Pulmonary artery endothelial cell (primary cell): ENCODE measurements at regions not wholly inside any gene's neighbourhood (a gene's known extent, or its start where the extent isn't known, plus 50 kb on each side); places are given as distances from the start of the nearest gene placed in this dataset.
"Not testable (repeated sequence)": the region's sequence is repeated elsewhere in the genome, so short reads cannot be mapped to it uniquely, and the experiment has no call there.

Experiments
- DNase-seq: peaks from one replicate; pipeline ENCODE4 v3.0.0-alpha.2; 2011; ENCODE audit warnings: low read depth, low spot score

GRCh38 chr19:28332351-28332750 lies 880.6 kb downstream of the UQCRFS1 start:
- DNase-seq: no peak

DNA sequence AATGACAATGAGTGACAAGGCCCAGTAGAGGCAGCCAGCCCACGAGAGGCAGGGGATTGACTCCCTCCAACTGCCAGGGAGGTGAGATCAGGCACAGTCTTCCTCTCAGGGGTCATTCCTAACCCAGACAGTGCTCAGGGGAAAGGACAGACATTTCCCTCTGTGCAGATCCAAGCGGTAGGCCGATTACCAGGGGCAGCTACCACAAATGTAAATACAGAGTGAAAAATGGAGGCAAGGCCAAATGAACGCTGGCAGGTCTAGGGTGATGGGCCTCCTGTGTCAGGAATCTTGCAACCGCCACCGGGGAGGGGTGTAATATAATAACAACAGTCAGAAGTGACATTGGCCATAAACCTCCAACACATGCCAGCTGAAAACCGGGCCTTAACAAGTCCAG lies 881.4 kb downstream of the UQCRFS1 start:
- DNase-seq: no peak

- peak; percentile 67 for DNase-seq
These were observed 882.1 kb downstream of the UQCRFS1 start for GRCh38 chr19:28330831-28331230.

DNA sequence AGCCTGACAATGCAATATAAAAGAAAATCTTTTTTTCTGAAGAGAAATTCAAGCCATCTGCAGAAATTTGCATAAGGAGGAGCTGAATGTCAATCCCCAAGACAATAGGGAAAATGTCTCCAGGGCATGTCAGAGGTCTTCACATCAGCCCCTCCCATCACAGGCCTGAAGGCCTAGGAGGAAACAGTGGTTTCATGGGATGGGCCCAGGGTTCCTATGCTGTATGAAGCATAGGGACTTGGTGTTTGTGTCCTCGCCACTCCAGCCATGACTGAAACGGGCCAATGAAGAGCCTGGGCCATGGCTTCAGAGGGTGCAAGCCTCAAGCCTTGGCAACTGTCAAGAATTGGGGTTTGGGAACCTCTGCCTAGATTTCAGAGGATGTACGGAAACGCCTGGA lies 883.5 kb downstream of the UQCRFS1 start:
- DNase-seq: no peak

GRCh38 chr19:28327905-28328304 lies 885.0 kb downstream of the UQCRFS1 start:
- DNase-seq: no peak

DNA sequence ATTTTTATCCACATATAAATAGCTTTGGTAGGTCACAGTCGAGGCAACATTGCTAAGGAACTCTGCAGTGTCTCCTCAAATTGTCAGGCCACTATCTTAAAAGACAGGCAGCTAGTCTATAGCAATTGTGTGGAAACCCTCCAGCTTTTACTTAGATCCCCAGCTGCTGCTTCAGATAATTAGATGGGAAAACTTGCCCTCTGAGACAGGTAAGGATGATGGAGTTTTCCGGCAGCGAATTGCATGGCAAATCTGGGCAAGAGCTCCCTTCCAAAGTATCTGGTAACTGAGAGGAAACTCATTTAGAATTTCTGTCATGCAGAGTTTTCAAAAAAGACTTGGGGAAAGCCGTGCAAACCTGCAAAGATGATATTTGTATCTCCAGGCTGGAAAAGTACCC lies 886.2 kb downstream of the UQCRFS1 start:
- no peak for DNase-seq

GRCh38 chr19:28324275-28325060 lies 888.5 kb downstream of the UQCRFS1 start:
- no peak for DNase-seq

DNA sequence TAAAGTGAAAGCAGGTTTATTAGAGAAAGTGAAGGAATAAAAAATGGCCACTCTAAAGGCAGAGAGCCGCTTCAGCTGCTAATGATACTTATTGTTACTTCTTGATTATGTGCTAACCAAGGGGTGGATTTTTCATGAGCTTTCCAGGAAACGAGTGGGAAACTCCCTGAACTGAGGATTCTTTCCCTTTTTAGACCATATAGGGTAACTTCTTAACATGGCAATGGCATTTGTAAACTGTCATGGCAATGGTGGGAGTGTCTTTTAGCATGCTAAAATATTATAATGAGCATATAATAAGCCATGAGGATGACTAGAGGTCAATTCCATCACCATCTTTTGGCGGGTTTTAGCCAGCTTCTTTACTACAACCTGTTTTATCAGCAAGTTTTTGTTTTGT lies 890.0 kb downstream of the UQCRFS1 start:
- DNase-seq: no peak

DNA sequence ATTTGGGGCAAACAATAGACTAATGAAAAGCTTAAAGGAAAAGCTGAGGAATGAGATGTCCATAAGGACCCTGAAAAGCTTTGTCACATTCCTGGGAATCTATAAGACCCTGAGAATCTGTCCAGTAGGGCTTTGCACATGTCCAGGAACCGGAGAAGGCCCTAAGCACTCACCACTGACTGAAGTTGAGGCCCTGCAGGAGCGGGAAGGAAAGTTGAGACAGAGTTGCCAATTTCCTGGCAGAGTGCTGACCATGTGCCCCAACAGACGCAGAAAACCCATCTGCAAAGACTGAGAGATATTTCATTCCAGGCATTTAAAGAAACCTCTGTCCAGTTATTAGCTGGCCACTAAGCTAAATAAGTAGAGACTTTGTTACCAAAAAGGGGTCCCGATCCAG lies 890.5 kb downstream of the UQCRFS1 start:
- DNase-seq: no peak

DNA sequence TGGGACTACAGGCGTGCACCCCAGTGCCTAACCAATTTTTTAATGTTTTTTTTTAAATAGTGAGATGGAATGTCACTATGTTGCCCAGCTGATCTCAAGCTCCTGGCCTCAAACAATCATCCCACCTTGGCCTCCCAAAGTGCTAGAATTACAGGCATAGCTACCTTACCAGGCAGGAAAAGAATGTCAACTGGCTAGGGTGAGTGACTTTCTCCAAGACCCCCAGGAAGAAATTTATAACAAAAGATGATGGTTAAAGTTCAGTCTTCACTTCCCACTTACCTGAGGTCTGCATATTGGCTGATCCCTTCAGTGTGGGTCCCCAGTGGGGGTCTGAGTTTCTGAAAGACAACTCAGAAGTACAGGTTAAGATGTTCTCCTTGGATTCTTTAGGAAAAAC lies 893.0 kb downstream of the UQCRFS1 start:
- no peak for DNase-seq

DNA sequence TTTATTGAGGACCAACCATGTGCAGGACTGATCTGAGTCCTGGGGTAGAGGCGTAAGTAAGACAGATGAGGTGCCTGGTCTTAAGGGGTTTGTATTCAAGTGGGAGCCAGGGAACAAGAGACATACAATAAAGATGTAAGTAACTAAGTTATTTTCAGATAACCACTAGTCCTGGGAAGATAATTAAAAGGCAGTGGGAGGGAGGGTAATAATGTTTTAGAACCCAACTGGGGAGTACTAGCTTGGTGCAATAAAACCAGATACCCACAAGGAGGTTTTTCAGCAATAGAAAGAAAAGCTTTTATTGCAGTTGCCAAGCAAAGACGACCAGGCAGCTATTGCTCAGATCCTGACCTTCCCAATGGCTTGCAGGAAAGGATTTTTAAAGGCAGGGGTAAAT lies 893.7 kb downstream of the UQCRFS1 start:
- DNase-seq: no peak

DNA sequence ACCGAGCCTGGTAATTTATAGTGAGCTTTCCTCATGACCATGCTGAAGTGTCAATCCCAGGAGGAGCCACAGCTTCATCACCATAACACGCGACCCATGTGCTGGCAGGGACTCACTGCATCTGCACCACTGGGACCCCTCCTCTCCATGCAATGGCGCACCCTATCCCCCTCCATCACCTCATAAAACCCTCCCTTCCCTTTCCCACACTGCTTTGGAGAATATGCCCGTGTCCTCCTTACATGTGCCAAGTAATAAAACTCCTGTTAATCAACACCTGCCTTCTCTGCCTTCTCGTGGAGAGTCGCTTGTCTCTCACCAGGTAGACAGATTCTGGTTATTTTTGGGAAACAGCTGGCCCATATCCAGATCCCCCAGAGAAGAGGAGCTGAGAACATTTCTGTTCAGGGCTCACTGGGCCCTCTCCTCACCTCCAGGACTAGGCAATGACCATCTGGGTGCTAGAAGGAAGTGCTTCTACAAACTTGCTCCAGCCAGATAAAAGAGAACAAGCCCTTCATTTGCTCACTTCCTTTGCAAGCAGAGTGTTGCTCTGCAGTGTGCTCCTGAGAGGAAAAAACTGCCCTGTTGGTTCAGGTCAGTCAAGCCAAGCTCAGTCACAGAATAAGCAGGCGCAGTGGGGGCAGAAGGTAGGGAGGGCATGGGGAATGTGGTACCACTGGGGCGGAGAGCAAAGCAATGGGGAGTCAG lies 894.3 kb downstream of the UQCRFS1 start:
- no peak for DNase-seq

GRCh38 chr19:28316464-28316863 lies 896.5 kb downstream of the UQCRFS1 start:
- DNase-seq: no peak

GRCh38 chr19:28314756-28315155 lies 898.2 kb downstream of the UQCRFS1 start:
- no peak for DNase-seq

- DNase-seq: no peak
These were observed 898.7 kb downstream of the UQCRFS1 start for GRCh38 chr19:28314287-28314686.

DNA sequence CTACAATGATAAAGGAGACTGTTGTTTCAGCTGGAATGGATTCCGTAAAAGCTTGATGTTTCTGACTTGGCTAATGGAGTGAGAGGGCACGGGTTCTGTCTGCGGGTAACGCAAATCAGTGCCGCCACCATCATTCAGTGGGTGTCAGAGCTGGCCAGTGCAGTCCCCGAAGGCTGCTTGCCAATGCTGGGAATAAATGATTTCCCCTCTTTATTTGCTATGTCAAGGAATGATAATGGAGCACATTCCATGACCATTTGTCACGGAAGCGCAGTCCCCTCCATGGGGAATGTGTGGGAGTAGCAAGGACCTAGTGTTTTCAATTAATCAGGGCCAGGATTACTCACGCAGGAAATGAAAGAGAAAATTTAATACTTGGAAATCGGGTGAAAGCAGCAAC lies 899.3 kb downstream of the UQCRFS1 start:
- peak; percentile 60 for DNase-seq

DNA sequence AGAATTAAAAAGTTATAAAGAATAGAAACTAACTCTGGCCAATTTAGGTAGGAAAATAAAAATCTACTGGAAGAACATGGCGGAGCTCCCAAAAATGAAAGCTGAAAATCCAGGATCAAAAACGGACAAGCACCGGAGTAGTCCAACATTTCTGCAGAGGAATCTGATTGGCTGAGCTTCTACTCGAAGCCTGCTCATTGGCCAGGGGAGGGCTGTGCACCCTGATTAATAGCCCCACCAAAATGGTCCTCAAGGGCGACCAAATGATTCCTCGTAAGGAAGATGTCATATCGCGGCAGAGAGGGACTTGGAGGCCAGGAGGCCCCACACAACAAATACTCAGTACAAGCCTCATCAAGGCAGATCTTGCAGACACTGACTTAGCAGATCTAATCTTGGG lies 900.7 kb downstream of the UQCRFS1 start:
- DNase-seq: no peak

DNA sequence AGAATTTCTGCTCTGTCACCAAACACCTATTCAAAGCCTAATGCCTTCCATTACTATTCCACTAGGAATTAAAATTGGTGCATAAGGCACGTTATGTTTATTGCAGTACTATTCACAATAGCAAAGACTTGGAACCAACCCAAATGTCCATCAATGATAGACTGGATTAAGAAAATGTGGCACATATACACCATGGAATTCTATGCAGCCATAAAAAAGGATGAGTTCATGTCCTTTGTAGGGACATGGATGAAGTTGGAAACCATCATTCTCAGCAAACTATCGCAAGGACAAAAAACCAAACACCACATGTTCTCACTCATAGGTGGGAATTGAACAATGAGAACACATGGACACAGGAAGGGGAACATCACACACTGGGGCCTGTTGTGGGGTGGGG lies 902.1 kb downstream of the UQCRFS1 start:
- not testable (repeated sequence) for DNase-seq

- DNase-seq: no peak
These were observed 903.9 kb downstream of the UQCRFS1 start for GRCh38 chr19:28309070-28309469.

- no peak for DNase-seq
These were observed 905.0 kb downstream of the UQCRFS1 start for GRCh38 chr19:28307963-28308362.

DNA sequence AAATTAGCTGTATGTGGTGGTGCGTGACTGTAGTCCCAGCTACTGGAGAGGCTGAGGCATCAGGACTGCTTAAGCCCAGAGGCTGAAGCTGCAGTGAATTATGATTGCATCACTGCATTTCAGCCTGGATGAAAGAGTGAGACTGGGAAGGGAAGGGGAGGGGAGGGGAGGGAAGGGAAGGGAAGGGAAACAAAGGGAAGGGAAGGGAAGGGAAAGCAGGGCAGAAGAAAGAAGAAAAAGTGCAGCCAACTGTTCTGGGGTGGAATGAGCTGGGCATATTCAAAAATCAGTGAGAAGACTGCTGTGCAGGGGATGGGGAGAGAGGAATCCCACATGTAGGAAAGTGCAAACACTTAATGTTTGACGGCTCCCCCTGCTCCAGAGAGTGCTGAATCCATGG lies 905.5 kb downstream of the UQCRFS1 start:
- DNase-seq: no peak

DNA sequence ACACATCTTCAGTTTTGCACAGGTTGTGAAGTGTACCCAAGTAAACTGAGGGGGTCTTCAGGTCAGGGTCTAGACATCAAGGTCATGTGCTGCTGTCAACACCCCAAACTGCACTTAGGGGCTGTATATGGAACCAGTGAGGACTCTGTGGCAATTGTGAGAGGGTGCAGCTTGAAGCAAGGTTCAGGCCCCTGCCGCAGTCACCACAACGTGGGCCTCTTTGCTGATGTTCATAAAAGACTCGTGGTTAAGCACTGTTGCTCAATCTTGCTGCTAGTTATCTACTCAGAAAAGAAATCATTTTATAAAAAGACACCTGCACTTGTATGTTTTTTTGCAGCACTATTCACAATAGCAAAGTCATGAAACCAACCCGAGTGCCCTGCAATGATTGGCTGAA lies 907.4 kb downstream of the UQCRFS1 start:
- DNase-seq: no peak

DNA sequence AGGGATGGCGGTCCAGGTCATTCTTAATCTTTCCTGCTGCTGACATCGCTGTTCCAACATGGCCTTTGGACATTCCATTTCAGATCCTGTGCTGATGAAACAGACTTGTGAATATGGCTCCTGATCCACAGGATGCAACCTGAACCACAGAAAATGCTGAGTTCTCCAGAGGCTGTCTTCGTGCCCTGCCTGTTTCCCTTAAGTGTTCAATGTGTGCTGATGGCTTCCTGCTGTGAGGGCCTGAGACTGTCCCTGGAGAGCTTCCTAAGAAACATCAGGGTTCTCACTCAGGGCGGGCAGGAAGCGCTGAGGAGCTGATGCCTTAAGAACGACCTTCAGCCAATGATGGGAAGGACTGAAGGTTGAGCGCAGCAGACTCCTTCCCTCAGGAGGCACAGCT lies 909.4 kb downstream of the UQCRFS1 start:
- DNase-seq: no peak
